Brain microvascular endothelial cell (primary cell): ENCODE measurements at regions not wholly inside any gene's neighbourhood (a gene's known extent, or its start where the extent isn't known, plus 50 kb on each side); places are given as distances from the start of the nearest gene placed in this dataset.

Experiments used
- DNase-seq: peaks from one replicate; pipeline ENCODE4 v3.0.0-alpha.2; 2020
- H3K27ac ChIP-seq: fragments of 250-450 bp; sonication (Bioruptor Pico); 2 replicates; pipeline ENCODE4 v1.5.1; 2020; ENCODE audit warnings: mild to moderate bottlenecking, moderate library complexity
- H3K27me3 ChIP-seq: fragments of 250-450 bp; sonication (Bioruptor Pico); replicated peaks from 2 replicates; pipeline ENCODE4 v1.5.1; 2020; ENCODE audit warnings: mild to moderate bottlenecking
- H3K36me3 ChIP-seq: fragments of 250-450 bp; sonication (Bioruptor Pico); replicated peaks from 2 replicates; pipeline ENCODE4 v1.5.1; 2020; ENCODE audit warnings: mild to moderate bottlenecking
- H3K4me3 ChIP-seq: 2 replicates; pipeline ENCODE4 v1.5.1; 2011; ENCODE audit warnings: low read depth, mild to moderate bottlenecking, control low read depth, low read length, moderate library complexity
- in situ Hi-C: cut with HindIII; loops from 2 replicates; pipeline ENCODE4 v1.10.0; 2017; ENCODE audit warnings: low sequenced_read_pairs, low pct_ligation_motif_present
- TF ChIP-seq, protein P1 (sequence below): IDR thresholded peaks from 2 replicates; pipeline ENCODE4 v1.5.1; 2011; ENCODE audit warnings: low read depth, mild to moderate bottlenecking, moderate library complexity, low read length, control low read depth, inconsistent platforms; ENCODE audit errors: missing control alignments

DNA sequence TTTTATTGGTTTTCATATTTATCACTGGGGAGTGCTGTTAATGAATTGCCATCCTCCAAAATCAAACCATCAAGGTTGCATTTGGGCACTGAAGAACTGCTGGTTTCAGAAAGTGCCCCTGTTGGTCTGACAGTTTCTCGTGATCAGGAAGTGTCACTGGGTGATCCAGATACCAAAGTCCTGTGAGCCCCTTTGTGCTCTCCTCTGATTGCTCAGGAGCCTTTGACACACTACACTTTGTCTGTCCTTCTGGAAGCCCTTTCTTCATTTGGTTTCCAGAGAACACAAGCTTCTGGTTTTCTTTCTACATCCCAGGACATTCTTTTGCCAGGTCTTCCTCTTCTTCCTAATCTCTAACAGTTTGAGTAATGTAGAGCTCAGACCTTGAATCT is 165.8 kb upstream of the PROX1 start:
- Histone ChIP-seq H3K4me3 (no peak overlapping the region), H3K27me3 (no peaks in the 10 kb centered on the region), H3K36me3 (no peaks in the 10 kb centered on the region), H3K27ac (no peak overlapping the region)
- in situ Hi-C loops: no loop called here
- DNase-seq: no peak
- TF ChIP-seq, protein P1, sequence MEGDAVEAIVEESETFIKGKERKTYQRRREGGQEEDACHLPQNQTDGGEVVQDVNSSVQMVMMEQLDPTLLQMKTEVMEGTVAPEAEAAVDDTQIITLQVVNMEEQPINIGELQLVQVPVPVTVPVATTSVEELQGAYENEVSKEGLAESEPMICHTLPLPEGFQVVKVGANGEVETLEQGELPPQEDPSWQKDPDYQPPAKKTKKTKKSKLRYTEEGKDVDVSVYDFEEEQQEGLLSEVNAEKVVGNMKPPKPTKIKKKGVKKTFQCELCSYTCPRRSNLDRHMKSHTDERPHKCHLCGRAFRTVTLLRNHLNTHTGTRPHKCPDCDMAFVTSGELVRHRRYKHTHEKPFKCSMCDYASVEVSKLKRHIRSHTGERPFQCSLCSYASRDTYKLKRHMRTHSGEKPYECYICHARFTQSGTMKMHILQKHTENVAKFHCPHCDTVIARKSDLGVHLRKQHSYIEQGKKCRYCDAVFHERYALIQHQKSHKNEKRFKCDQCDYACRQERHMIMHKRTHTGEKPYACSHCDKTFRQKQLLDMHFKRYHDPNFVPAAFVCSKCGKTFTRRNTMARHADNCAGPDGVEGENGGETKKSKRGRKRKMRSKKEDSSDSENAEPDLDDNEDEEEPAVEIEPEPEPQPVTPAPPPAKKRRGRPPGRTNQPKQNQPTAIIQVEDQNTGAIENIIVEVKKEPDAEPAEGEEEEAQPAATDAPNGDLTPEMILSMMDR: no peak

DNA sequence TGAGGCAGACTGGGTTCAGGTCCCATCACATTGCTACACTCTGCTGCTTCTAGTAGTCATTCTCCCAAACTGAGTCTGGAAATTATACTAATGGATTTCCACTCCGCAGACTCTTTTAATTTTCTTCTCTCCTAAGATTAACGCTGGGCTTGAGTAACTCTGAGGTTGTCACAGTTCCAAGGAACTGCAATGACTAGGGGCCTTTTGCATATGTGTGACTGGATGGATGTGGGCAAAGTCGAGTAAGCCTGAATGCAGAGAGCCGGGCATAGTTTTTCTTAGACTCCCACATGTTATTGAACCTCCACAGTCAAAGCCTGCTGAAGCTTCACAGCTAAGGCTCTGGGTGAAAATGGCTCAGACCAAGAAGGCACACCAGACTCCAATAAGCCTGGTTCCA is 160.9 kb upstream of the PROX1 start:
- no peak overlapping the region for H3K27ac ChIP-seq
- H3K36me3 ChIP-seq: no peaks in the 10 kb centered on the region
- TF ChIP-seq, protein P1: no peak
- no peaks in the 10 kb centered on the region for H3K27me3 ChIP-seq
- in situ Hi-C loops: no loop called here
- DNase-seq: no peak
- no peak overlapping the region for H3K4me3 ChIP-seq

DNA sequence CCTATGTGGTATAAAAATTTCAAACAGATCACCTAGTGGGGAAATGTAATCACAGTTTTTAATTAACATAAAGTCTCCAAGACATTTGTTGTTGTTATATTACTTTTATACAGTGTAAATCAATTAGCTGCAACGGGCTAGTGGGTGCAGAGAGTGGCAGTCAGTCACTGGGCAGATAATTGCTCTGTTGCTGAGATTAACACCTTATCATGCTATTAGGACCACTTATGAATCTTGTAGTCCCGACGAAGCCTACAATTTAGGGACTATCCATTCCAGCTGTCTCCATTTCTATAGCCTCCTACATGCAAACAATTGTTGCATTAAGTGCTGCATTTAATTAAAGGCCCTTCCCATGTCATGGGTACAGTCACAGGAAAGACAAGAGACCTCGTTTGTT is 158.9 kb upstream of the PROX1 start:
- H3K27me3 ChIP-seq: no peaks in the 10 kb centered on the region
- H3K4me3 ChIP-seq: no peak overlapping the region
- H3K27ac ChIP-seq: no peak overlapping the region
- TF ChIP-seq, protein P1: no peak
- no peak for DNase-seq
- no peaks in the 10 kb centered on the region for H3K36me3 ChIP-seq
- in situ Hi-C loops: no loop called here

DNA sequence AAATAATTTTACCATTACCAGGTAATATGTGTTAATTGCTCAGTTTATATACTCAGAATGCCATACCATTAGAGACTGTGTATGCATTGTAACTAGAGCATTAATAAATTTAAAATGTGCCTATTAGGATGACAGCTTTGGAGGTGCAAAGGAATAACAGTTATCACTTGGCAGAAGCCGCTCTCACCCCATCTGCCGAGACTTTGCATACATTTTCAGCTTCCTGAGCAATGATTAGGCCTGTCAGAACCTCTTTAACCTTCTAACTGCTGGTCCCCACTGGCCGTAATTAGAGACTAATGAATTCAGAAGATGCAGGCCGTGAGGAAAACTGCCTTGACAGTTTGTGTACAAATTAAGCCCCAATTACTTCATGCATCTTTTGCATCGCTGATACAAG is 158.0 kb upstream of the PROX1 start:
- Histone ChIP-seq H3K4me3 (no peak overlapping the region), H3K27ac (no peak overlapping the region), H3K36me3 (no peaks in the 10 kb centered on the region), H3K27me3 (no peaks in the 10 kb centered on the region)
- no peak for DNase-seq
- TF ChIP-seq, protein P1: no peak
- in situ Hi-C loops: no loop called here

DNA sequence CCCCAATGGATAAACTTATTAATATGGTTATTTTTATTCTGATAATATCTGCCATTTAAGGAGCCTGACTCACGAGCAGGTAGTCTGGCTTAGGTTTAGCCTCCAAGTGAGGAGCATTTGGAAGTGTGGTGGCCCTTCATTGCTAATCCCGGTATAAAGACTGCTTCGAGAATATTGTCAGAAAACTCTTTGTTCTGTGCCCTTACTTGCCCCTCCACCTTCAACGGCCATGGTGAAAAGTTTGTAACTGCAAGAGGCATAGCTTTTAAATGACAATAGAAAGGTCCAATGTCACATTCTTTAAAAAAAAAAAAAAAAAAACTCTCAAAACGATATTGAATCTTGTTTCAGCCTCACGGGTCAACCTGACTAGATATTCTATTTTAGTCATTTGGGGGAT is 157.4 kb upstream of the PROX1 start:
- in situ Hi-C loops: no loop called here

DNA sequence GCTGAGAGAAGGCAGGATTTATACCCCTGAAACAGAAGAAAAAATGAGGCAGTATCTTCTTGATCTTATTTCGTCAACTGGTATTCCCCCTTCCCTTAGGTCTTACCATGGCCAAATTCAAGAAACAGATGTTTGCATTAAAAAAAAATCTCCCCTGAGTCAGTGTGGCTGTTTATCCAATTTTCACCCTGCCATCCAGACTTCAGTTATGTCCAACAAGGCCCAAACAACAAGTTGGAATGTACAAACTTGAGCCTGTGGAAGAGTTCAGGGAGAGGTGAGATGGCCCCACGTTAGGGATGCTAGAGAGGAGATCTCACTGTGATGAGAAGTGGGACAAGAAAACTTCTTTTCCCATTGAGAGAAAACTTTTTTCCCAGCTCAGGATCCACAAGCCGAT is 147.2 kb upstream of the PROX1 start:
- TF ChIP-seq, protein P1: no peak
- H3K36me3 ChIP-seq: no peaks in the 10 kb centered on the region
- H3K27ac ChIP-seq: no peak overlapping the region
- H3K4me3 ChIP-seq: no peak overlapping the region
- in situ Hi-C loops: no loop called here
- no peaks in the 10 kb centered on the region for H3K27me3 ChIP-seq
- no peak for DNase-seq

More for the DNA sequence above, 157.4 kb upstream of the PROX1 start:
- Histone ChIP-seq H3K4me3 (no peak overlapping the region), H3K27me3 (no peaks in the 10 kb centered on the region), H3K36me3 (no peaks in the 10 kb centered on the region), H3K27ac (no peak overlapping the region)
- no peak for DNase-seq
- TF ChIP-seq, protein P1: no peak
